GM18858 (cell line): ENCODE measurements at regions not wholly inside any gene's neighbourhood (a gene's known extent, or its start where the extent isn't known, plus 50 kb on each side); places are given as distances from the start of the nearest gene placed in this dataset.

ENCODE experiments used
- ATAC-seq: cut with Tn5 transposase; IDR thresholded peaks from one replicate; pipeline ENCODE4 v1.9.1; 2021; ENCODE audit not compliant: unreplicated experiment

GRCh38 chr20:11429889-11430519 is 487.7 kb upstream of the BTBD3 start:
- ATAC-seq, result no peak

- no peak for ATAC-seq
Observed at GRCh38 chr20:11430652-11431051, 487.0 kb upstream of the BTBD3 start.

DNA sequence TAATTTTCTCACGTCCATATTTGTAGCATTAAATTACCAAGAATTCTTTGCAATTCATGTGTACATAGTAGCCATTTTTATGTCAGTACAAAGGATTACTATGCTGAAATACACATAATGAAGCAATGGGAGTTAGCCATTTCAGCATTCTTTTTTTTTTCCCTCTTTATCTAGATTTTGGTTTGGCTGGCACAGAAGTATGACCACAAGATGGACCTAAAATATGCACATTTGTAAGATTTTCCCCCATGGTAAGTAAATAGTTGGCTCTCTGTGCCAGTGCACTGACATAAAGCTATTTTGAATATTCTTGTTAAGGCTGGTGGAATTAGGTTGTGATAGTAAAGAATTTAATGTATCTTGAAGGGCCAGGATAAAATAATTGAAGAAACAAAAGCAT is 486.1 kb upstream of the BTBD3 start:
- ATAC-seq, result no peak

GRCh38 chr20:11432407-11432806 is 485.3 kb upstream of the BTBD3 start:
- ATAC-seq, result no peak

GRCh38 chr20:11436113-11436905 is 481.4 kb upstream of the BTBD3 start:
- no peak for ATAC-seq

DNA sequence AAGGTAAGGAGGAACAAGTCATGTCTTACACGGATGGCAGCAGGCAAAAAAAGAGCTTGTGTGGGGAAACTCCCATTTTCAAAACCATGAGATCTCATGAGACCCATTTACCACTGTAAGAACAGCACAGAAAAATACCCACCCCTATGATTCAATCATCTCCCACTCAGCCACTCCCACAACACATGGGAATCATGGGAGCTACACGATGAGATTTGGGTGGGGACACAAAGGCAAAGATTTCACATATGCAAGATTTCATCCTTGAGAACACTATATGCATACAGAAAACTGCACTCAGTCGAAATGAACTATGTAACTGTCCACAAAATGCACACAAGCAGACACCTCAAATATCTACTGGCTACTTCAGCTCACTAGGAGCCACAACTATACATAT is 480.6 kb upstream of the BTBD3 start:
- no peak for ATAC-seq

GRCh38 chr20:11437611-11438380 is 479.9 kb upstream of the BTBD3 start:
- ATAC-seq, result no peak

DNA sequence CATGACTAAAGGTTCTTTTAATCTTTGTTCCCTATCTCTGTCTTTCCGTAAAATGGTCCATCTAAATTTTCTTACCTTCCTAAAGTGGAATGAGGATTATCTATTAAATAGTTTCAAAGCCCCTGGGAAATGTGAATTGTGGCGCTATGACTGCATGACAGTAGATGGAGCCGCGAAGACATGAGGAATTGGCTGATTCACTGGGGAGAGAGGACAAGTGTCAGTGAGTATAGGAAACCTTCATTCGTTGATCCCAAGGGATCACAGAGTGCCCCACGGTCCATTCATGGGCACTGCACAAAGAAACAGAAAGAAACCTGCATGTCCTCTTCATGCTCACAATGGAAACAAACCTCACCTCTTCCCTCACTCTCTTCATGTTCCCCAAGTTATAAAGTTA is 479.3 kb upstream of the BTBD3 start:
- no peak for ATAC-seq

DNA sequence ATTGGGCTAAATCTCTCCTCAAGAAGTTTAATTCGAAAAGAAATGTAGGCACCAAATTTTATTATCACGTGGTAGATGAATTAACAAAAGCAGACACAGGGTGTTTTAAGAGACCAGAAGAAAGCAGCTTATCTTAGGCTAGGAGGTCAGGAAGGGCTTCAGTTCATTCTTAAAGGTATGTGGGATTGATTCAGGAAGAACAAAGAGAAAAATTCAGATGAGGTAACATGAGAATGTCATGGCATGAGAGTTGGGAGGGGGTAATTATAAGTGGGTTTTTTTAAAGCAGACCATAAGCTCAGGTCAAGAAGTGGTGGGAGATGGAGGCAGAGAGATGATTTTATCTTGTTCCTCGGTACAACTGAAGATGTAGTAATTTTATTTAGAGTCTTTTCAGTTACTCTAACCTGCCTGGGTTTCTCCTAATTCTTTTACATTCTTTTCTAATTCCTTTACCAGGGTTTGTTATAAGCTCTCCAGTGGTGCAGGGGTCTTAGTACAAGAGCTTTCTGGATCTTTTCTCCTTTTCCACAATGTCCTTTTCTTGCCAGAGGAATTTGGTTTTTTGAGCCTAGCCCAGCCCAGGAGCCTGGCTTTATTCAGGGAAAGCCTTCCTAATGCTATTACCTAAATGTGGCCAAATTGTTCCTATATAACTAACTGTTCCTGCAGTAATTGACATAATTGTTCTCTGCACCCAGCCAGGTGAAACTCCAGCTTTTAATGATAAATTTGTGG is 474.1 kb upstream of the BTBD3 start:
- no peak for ATAC-seq

GRCh38 chr20:11445161-11445560 is 472.5 kb upstream of the BTBD3 start:
- no peak for ATAC-seq

DNA sequence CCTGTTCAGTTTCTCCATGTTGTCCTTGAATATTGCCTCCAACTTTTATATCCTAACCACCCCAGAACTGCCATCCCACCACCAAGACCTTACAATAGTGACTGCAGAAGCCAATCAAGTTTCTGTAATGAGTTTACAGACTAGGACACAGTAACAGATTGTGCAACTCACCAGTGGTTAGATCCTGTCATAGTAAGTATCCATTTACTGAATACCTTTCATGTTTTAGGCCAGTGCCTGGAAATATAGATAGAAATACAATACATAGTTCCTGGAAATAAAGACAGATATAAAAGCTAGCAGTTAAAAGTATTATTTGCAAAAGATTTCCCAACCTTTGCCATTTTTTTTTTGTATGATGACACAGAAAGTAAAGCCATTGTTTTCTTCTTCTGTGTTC is 471.8 kb upstream of the BTBD3 start:
- no peak for ATAC-seq

DNA sequence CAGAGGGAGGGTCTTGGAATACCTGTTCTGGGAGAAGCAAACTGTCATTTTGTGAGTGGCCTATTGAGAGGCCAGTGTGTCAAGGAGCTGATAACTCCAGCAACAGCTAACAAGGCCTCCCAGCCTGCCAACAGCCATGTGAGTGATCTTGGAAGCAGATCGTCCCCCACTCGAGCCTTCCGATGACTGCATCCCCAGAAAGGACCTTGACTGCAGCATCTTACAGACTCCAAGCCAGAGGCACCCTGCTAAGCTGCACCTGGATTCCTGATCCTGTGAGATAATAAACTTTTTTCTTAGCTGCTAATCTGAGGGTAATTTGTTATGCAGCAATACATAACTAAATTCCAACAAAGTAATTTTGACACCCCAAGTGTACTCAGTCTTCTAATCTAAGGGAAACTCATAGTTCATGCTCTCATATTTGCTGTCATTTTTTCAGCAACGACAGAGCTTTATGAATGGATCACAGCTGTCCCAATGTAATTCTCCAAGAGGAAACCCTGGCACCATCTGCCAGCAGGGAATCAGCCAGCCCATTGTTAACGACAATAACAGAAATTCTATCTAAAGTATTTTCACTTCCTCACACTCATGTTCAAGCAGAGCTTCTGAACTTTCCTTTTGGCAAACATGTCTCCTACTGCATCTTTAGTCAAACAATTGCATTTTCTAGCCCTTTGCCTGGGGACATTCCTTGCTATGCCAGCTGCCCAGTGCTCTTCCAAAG is 470.2 kb upstream of the BTBD3 start:
- no peak for ATAC-seq

DNA sequence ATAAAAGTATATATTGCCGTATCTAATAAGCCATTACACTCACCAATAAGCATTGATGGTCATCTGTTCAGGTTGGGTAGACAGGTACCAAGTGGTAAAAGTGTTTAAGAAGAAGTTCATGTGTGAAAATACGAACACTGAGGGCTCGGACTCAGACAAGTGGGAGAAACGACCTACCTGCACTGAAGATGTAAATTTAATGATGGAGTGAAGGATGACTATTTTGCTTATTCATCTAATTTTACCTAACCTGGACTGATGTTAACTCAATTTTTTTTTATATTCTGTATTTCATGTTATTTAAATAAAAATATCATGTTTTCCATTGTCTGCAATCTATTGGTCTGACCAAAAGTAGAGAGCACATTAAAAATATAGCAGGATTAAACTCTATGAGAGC is 469.1 kb upstream of the BTBD3 start:
- ATAC-seq, result no peak

- no peak for ATAC-seq
Observed at GRCh38 chr20:11451793-11452291, 465.9 kb upstream of the BTBD3 start.

- no peak for ATAC-seq
Observed at GRCh38 chr20:11452326-11452725, 465.4 kb upstream of the BTBD3 start.

DNA sequence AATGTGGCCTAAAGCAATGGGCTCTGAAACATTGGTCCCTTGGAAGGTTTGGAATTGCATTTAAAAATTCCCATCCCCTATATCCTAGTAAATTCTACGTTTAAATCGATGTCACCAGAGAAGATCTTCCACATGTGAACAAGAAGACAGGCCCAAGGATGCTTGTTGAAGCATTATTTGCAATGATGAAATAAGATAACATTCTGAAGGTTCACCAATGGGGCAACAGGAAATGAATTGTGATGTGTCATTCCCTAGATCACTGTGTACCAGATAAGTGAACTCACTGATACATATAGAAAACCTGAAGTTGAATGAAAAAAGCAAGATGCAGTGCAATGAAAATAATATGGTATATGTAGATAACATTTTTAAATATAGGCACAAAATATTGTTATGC is 464.3 kb upstream of the BTBD3 start:
- ATAC-seq, result no peak

DNA sequence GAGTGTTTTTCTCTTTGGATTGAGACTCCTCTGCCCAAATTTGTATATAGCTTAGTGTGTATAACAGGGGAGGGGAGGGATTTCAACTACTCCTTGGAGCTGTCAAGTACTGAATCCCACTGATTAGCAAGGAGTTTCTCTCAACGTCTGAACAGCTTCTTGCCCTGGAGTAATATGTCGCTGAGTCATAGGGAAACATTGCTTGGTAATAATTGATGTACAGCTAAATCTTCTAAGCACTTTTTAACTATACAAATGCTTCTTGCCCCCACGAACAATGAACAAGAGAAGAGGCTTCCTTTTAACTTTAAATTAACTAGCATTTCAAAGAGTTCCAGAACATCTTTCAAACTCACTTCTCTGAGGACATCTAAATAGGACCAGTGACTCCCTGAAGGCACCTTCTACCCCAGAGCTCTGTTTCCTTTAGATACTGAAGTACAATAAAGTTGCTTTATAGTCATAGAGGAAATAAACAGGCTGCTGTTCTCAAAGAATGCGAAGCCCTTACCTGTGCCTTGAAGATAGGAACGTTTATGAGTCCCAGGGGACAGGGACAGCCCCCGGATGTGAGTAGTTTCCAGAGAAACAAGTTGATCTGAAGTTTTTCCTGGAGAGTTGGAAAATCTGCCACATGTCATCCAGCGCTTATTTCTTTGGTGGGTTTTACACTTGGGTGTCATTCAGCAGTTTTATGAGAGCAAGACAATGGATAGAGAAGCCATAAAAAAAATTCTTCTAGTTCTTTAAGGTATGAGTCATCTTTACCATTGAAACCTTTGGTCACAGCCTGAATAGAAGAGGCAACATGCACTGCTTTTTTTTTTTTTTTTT is 462.5 kb upstream of the BTBD3 start:
- ATAC-seq, result no peak

- no peak for ATAC-seq
Observed at GRCh38 chr20:11457488-11457887, 460.2 kb upstream of the BTBD3 start.

DNA sequence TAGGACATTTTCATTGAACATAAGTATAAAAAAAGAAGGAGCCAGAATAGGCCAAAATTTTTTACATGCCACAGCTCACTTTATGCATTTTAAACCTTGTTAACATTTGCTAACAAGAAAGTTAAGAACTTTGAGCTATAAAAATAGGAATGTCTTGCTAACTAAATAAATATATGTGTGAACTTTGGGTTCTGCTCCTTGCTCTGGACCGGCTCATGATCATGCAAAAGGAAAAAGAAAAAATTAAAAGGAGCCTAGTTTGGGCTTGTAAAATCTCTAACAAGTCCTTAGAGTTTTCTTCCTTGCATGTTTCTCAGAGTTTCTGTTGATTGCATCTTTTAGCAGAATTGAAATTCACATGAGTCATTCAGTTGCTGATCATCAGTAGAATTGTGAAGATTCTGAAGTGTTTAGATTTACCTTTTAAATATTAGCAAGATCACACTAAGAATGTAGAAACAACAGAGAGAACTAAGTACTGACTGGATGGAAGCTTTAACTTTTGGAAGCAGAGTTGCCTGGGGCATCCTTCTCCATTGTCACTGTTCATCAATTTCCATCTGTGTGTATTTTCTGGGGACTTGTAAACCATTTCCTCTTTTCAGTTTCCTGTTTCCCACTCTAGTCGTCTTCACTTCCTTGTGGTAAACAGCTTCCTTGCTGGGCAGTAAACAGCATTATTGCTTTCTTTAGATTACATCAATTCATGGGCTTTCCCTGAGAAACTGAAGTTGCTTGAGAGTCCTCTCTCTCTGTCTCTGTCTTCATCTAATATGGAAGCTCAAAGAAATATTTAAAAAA is 458.4 kb upstream of the BTBD3 start:
- no peak for ATAC-seq
